GM21360 (cell line): ENCODE measurements at regions not wholly inside any gene's neighbourhood (a gene's known extent, or its start where the extent isn't known, plus 50 kb on each side); places are given as distances from the start of the nearest gene placed in this dataset.
"Not testable (repeated sequence)": the region's sequence is repeated elsewhere in the genome, so short reads cannot be mapped to it uniquely, and the experiment has no call there.

Experiments
- ATAC-seq: cut with Tn5 transposase; IDR thresholded peaks from one replicate; pipeline ENCODE4 v1.9.1; 2021; ENCODE audit warnings: mild to moderate bottlenecking, moderate library complexity; ENCODE audit not compliant: unreplicated experiment

DNA sequence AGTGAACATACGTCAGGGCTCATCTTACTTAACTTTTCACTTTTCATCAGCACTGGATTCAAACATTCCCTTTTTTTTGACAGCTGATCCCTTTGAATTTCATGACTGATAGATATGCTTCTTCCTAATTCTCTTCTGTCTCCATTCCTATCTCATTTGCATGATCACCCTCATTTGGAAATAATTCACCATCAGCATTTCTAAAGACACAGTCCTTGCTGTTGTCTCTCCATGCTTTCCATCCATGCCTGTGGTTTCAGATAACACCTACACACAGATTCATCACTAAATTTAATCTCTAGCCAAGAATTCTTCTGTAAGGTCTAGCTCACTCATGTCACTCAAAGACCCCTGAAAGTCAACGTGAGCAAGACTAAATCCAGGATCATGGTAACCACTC, 228.4 kb upstream of the BTBD3 start:
- no peak for ATAC-seq

DNA sequence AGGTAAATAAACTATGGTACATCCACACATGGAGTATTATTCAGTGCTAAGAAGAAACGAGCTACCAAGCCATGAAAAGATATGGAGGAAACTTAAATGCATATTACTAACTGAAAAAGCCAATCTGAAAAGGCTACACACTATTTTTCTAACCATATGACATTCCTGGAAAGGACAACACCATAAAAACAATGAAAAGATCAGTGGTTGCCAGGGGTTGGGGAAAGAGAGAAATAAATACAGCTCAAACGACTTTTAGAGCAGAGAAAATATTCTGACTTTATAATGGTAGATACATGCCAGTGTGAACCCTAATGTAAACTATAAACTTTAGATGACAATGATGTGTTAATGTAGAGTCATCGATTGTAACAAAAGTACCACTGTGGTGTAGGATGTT, 225.9 kb upstream of the BTBD3 start:
- ATAC-seq, result no peak

GRCh38 chr20:11692567-11692966, 225.1 kb upstream of the BTBD3 start:
- no peak for ATAC-seq

DNA sequence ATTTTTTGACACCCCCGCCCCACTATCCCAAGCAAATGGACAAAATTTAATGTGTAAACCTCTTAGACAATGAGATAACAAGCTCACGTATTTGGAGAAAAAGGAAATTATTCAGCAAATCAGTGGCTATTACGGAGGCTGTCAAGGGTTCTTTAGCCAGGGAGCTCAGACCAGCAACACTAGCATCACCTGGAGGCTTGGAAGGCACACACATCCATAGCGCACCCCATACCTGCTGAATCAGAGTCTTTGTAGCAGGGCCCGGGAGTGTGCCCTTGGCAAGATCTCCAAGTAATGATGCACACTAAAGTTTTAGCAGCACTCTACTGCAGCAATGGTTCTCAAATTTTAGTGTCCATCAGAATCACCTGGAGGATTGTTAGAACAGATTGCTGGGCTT, 223.2 kb upstream of the BTBD3 start:
- no peak for ATAC-seq

DNA sequence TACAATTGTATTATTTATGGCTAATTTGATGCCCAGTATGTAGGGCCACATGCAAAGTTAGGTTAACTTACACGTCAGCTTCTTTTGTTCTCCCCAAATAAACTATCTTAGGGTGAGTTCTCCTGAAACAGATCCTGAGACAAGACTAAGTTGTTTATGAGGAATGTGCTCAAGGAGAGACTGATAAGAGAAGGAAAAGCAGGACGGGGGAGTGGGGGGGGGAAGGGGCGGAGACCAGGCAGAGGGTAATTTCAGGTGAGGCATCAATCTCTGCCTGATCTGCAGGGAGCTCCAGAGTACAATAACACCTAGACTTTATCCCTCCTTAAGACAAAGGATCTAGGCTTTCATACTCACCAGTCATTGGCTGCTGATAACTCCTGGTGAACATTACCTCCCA, 220.6 kb upstream of the BTBD3 start:
- ATAC-seq, result no peak

GRCh38 chr20:11697646-11698045, 220.0 kb upstream of the BTBD3 start:
- no peak for ATAC-seq

- no peak for ATAC-seq
These were observed 219.6 kb upstream of the BTBD3 start for GRCh38 chr20:11698124-11698523.

DNA sequence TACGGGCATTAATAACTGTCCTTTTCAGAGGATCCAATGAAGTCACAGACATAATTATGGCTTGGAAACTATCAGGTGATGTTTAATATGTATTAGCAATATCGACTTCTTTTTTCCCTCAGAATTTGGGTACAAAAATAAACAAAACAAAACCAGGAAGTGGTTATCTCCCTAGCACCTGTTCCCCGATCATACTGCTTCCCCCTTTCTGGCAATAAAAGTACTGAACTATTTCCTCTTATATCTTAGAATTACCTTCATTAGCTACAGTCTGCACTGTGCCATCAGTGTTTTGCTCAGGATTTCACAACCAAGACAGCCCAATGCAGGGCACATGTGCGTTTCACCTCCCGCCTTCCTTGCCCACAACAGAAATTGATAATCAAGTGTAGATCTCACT, 216.9 kb upstream of the BTBD3 start:
- ATAC-seq, result no peak

- ATAC-seq, result no peak
These were observed 214.8 kb upstream of the BTBD3 start for GRCh38 chr20:11702721-11703518.

GRCh38 chr20:11705512-11705911, 212.2 kb upstream of the BTBD3 start:
- ATAC-seq, result no peak

- not testable (repeated sequence) for ATAC-seq
These were observed 209.5 kb upstream of the BTBD3 start for GRCh38 chr20:11708223-11708622.

DNA sequence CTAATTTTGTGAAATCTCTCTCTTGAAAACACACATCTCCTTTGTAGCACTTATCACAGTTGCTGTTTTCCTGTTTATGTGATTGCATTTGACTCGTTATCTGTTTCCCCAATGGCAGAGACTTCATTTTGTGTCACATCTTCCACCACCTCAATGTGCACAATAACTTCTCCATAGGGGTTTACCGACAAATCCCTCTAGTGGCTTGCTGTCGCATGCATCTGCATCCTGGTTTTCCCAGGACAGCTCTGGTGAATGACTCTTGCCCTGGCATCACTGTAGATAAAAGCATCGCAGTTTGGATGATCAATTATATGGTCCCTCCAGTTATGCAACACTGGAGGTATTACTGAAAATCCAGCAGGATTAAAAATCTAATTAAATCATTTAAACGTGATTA, 206.5 kb upstream of the BTBD3 start:
- ATAC-seq, result no peak

- ATAC-seq, result no peak
These were observed 205.0 kb upstream of the BTBD3 start for GRCh38 chr20:11712639-11713160.

DNA sequence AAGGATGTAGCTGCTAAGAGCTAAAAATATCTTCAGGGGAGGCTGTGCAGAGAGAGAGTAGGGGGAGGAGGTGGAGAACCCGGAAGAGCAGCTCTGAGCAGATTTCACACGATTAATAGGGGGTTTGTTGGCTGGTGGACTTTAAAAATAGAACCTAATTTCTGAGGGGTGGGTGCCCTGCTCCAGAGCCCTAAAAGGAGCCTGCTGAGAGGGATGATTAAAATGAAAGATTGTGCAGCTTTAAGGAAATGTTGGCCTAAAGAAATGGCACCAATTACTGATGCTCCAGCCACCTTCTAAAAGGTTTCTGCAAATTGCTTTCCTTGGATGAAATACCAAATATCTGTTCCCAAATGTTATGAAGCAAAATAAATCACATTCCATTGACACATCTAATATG, 202.8 kb upstream of the BTBD3 start:
- no peak for ATAC-seq

DNA sequence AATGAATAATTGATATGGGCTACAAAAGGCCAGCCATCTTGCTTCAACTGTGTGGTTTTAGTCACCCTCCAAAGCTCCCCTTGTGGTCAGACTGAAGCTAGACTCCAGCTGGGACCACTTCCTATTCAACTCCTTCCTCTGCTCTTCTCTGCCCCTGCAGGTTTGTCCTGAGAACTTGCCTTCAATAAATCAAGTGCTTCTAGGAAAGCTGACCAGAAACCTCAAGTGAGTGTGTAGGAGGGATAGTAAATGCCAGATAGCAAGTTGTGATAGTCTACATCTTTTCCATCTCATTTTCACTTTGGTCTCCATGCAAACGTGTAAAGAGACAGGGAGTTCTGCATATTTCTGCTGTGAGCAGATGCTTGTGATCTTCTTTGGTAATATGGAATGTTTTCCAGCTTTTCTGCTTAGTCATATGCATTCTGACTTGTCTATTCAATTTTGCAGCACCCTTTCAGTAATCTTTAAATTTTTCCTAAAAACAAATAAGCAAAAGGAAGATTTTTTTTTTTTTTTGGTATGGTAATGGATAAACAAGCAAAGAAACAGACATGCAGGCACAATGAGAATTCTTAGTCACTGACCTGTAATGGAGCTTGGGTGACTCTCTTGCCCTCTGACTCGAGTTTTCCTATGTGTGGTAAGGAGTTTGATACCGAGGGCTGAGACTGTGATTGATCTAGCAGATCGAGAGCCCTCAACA, 201.3 kb upstream of the BTBD3 start:
- ATAC-seq, result no peak

DNA sequence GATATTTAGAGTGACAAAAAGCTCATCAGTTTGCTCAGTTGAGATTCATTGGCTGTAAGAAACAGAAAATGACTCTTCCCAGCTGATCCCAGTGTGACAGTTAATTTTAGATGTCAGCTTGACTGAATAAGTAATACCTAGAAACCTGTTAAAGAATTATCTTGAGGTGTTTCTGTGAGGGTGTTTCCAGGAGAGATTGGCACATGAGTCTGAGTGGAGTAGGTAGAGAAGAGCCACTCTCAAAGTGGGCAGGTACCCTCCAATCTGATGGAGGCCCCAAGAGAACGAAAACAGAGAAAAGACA, 200.8 kb upstream of the BTBD3 start:
- ATAC-seq, result no peak

GRCh38 chr20:11717562-11717961, 200.1 kb upstream of the BTBD3 start:
- no peak for ATAC-seq

- no peak for ATAC-seq
These were observed 199.1 kb upstream of the BTBD3 start for GRCh38 chr20:11718474-11719094.

GRCh38 chr20:11719153-11719552, 198.5 kb upstream of the BTBD3 start:
- no peak for ATAC-seq

- no peak for ATAC-seq
These were observed 196.3 kb upstream of the BTBD3 start for GRCh38 chr20:11721411-11721810.

- ATAC-seq, result no peak
These were observed 193.6 kb upstream of the BTBD3 start for GRCh38 chr20:11724097-11724496.

GRCh38 chr20:11726026-11726425, 191.7 kb upstream of the BTBD3 start:
- no peak for ATAC-seq
